GM21529 (cell line): ENCODE measurements at regions not wholly inside any gene's neighbourhood (a gene's known extent, or its start where the extent isn't known, plus 50 kb on each side); places are given as distances from the start of the nearest gene placed in this dataset.
"Not testable (repeated sequence)": the region's sequence is repeated elsewhere in the genome, so short reads cannot be mapped to it uniquely, and the experiment has no call there.

Experiments
- ATAC-seq: cut with Tn5 transposase; IDR thresholded peaks from one replicate; pipeline ENCODE4 v1.9.1; 2021; ENCODE audit not compliant: unreplicated experiment

DNA sequence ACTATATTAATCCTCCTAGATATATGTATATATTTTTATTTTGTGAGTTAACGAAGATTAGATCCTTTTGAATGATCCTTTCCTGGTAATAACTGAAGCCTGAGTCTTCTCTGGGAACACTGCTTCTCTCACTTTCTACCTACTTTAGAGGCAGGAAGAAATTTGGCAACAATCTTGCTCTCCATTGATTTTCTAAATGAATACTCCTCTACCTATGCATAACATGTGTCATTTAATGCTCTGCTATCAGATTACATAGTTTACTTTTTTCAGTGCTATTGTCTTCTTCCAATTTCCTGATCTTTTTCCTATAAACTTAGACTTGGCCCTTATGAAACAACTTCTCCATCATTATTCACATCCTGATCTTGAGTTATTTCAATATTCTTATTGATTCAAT, 60.4 kb upstream of the PDHA2 start:
- no peak for ATAC-seq

GRCh38 chr4:95778666-95779065, 61.2 kb upstream of the PDHA2 start:
- no peak for ATAC-seq

DNA sequence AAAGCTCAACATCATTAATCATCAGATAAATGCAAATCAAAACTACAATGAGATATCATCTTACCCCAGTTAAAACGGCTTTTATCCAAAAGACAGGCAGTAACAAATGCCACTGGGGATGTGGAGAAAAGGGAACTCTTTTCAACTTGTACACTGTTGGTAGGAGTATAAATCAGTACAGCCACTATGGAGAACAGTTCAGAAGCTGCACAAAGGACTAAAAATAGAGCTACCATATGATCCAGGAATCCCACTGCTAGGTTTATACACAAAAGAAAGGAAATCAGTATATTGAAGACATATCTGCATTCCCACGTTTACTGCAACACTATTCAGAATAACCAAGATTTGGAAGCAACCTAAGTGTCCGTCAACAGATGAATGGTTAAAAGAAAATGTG, 69.3 kb upstream of the PDHA2 start:
- not testable (repeated sequence) for ATAC-seq

DNA sequence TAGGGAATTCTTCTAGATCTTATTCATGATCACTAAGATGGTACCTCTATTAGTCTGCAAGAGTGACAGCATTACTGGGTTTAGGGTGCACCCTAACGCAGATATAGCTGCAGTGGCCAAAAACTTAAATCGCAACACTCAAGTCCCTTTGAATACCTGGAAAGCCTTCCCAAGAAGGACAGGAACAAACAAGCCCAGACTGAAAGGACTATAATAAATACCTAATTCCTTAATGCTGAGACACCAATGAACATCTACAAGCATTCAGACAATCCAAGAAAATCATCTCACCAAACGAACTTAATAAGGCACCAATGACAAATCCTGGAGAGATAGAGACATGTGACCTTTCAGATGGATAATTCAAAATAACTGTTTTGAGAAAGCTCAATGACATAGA, 74.9 kb upstream of the PDHA2 start:
- no peak for ATAC-seq

DNA sequence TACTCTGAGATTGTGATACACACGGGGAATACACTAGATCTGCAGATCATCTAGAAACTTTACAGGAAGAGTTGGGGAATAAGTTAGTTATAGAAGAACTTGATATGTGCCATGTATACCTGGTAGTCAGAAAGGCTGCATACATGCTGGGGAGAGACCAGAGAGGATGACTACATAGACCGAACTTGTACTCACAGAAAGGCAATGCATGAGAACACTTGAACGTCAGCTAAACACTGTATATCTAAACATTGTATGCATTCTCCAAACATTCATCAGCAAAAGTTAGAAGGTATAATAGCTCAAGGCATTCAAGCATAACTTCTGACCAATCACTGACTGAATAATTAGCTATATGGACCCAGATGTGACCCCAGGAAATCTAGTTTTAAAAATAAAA, 78.0 kb upstream of the PDHA2 start:
- ATAC-seq: no peak

DNA sequence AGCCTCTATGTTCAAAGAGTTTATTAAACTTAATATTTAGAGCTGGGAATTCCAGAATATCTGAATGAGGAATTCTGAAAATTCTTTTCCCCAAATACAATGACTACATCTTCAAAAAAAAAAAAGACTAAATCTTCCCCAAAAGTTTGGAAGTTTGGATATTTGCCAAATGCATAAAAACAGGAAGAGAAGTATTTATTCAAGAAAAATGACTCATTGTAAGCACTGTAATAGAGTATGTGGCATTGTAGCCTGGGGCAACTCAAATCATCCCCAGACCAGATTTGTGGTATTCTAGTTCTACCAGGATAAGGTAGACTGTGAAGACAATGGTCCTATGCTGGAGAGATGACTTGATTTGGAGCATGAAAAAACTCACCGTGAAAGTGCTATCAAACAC, 78.5 kb upstream of the PDHA2 start:
- no peak for ATAC-seq

GRCh38 chr4:95760646-95761045, 79.2 kb upstream of the PDHA2 start:
- ATAC-seq: not testable (repeated sequence)

- ATAC-seq: no peak
These were observed 81.9 kb upstream of the PDHA2 start for GRCh38 chr4:95758001-95758400.

DNA sequence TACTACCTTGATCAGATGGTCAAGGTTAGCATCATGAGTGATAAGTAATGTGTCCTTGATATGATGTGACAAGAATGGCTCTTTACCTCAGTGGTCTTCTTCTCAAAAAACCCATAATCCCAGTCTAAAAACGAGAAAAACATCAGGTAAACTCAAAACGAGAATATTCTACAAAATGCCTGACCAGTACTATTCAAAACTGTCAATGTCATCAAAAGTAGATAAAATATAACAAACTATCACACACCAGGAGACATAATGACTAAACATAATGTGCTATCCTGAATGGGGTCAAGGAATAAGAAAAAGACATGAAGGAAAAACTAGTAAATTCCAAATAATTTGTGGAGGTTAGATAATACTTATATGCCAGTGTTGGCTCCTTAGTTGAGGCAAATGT, 85.2 kb upstream of the PDHA2 start:
- ATAC-seq: no peak

DNA sequence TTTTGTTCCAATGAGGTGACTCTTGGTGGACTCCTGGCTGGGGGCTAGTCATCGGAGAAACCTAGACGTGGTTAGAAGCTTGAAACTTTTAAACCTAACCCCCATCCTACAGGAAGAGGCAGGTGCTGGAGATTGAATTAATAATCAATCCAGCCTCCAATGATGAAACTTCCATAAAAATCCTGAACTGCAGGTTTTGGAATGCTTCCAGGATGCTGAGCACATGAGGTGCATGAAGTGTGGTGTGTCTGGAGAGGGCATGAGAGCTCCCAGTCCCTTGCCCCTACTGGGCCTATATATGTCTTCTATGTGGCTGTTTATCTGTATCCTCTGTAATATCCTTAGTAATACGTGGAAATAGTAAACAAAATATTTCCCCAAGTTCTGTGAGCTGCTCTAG, 90.7 kb upstream of the PDHA2 start:
- no peak for ATAC-seq

DNA sequence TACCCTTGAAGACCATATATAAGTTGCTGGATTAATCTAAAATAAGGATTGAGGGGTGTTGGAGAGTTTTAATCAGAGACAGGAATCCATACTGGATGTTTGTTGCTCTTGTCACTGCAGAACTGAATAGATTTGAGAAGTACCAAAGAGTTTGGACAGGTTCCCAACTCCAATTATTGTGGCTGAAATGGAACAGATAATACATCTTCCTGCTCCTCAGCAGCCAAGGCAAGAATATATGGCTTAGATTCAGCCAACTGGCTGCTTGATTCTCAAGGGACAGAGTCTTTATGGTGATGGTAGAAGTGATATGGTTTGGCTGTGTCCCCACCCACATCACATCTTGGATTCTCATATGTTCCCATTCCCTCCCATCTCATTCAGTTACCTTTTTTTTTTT, 97.0 kb upstream of the PDHA2 start:
- ATAC-seq: no peak

DNA sequence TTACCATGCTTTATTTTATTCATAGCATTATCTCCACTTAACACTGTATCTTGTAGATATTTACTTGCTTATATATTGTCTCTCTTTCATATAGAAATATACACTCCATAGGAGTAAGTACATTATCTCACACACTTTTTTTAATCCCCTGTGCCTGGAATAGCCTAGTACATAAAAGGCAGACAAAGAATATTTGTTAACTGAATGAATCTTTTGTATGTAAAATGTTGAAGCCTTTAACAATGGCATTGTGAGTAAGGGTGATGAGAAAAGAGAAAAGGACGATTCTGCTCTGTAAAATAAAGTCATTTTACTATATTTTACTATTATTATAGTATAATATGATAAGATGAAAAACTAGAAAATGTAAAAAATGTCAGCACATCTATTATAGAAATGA, 97.7 kb upstream of the PDHA2 start:
- ATAC-seq: no peak

DNA sequence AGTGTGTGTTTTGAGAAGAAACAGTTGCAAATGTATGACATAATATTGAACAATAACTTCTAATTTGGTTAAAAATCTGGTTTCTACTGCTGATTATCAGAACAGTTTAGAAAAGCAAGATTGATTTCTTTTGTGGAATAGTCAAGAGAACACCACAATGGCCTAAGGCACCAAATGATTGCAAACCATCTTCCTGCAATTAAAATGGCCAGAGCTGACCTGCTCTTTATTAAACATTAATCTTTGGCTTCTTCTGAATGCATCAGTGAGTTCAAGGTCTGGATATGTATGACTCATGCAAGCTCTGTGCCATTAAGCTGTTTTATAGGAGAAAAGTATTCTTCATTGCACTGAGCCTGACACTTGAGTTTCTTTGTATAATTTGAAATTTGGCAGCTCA, 107.8 kb upstream of the PDHA2 start:
- ATAC-seq: no peak

DNA sequence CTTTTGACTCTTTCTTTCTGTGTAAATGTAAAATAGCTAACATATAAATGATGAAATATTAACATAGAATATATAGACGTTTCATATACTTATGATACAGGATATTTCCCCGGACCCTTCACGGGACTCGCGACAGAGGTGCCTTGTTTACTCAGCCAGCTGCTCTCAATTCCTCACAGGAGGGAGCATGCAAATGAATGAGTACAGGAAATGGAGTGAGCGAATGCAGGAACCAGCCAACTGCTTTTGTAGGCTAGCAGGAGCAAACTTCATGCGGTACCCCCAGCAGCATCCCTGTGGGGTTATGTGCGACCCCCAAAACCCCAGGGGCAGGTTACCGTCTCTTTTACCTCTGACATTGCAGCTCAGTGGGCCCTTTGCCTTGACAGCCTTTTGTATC, 110.3 kb upstream of the PDHA2 start:
- no peak for ATAC-seq

DNA sequence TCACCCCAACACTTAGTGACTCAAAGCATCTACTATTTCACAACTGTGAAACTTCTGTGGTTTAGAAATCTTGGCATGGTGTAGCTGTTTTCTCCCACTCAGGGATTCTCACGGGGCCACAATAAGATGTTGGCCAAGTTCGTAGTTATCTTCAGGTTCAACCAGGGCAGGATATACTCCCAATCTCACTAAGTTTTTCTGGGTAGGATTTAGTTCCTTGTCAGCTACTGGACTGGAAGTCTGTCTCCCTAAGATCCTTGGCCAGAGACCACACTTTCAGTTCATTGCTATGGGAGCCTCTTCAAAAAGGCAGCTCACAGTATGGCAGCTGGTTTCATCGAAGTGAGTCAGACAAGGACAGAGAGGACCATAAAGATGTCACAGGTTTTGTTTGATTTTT, 111.7 kb upstream of the PDHA2 start:
- ATAC-seq: no peak

GRCh38 chr4:95715830-95716229, 124.1 kb upstream of the PDHA2 start:
- ATAC-seq: no peak

GRCh38 chr4:95714571-95714970, 125.3 kb upstream of the PDHA2 start:
- no peak for ATAC-seq

GRCh38 chr4:95705323-95705722, 134.6 kb upstream of the PDHA2 start:
- no peak for ATAC-seq

DNA sequence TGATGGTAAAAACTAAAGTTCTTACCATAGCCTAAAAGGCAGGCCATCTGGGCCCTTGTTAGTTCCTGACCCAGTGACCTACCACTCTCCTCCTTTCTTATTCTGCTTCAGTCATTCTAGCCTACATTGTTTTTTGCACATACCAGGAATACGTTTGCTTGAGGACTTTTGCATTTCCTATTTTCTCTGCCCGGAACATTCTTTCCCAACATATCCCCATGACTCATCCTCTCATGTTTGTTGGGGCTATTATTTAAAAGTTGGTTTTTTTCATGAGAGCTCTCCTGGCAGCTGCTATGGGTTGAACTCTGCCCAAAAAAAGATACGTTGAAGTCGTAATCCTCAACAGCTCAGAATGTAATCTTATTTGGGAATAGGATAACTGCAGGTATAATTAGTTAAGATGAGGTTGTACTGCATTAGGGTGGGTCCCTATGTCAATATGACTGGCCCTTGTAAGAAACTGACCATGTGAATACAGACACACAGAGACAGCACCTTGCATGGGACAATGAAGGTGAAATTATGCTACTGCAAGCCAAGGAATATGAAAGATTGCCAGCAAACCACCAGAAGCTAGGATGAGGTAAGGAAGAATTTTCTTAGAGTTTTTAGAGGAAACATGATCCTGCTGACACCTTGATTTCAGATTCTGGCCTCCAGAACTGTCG, 138.3 kb upstream of the PDHA2 start:
- ATAC-seq: no peak

GRCh38 chr4:95694411-95694810, 145.5 kb upstream of the PDHA2 start:
- no peak for ATAC-seq

GRCh38 chr4:95693594-95693993, 144.8 kb upstream of the UNC5C start:
- no peak for ATAC-seq

GRCh38 chr4:95676190-95676589, 127.4 kb upstream of the UNC5C start:
- no peak for ATAC-seq

GRCh38 chr4:95675623-95676022, 126.8 kb upstream of the UNC5C start:
- no peak for ATAC-seq
